ENCODE measurements at regions not wholly inside any gene's neighbourhood (a gene's known extent, or its start where the extent isn't known, plus 50 kb on each side); places are given as distances from the start of the nearest gene placed in this dataset.

- H3K4me1 Mint-ChIP-seq: no peaks in the 10 kb centered on the region
- H3K27me3 Mint-ChIP-seq (ENCODE audit: low read depth in 3 of 3): peaks cover 0 to 12% (median 11%) of the 10 kb centered on the region in 3 donors
- Histone ChIP-seq H3K27me3 (ENCODE audit: control insufficient read depth in 2 of 2, insufficient read depth in 2 of 2, low read length in 2 of 2) (no peaks in the 10 kb centered on the region), H3K9me3 (replicated peaks in 1 of 2; ENCODE audit: control insufficient read depth in 1 of 2, insufficient read depth in 1 of 2, low read length in 2 of 2) (no peaks in the 10 kb centered on the region), H3K27ac (ENCODE audit: low read depth in 1 of 2, low read length in 2 of 2) (no peak overlapping the region), H3K4me2 (replicated peaks; ENCODE audit: extremely low read depth, low read length, poor library complexity, severe bottlenecking) (no peak overlapping the region), H3K4me1 (ENCODE audit: control insufficient read depth in 1 of 2, insufficient read depth in 2 of 2, low read length in 2 of 2) (no peaks in the 10 kb centered on the region), H3K36me3 (replicated peaks in 1 of 2; ENCODE audit: control insufficient read depth in 1 of 2, insufficient read depth in 2 of 2, low read length in 2 of 2) (no peaks in the 10 kb centered on the region), H3K79me2 (ENCODE audit: insufficient read depth, low read length) (no peaks in the 10 kb centered on the region), H4K20me1 (ENCODE audit: insufficient read depth, low read length) (no peaks in the 10 kb centered on the region), H3K9ac (ENCODE audit: insufficient read depth, low read length, poor library complexity, severe bottlenecking) (no peak overlapping the region), H3K4me3 (replicated peaks in 1 of 3; ENCODE audit: low read depth in 2 of 3, low read length in 3 of 3) (no peak overlapping the region), H2AFZ (ENCODE audit: insufficient read depth, low read depth, low read length, poor library complexity, severe bottlenecking) (no peak overlapping the region)
- TF ChIP-seq, protein P1, sequence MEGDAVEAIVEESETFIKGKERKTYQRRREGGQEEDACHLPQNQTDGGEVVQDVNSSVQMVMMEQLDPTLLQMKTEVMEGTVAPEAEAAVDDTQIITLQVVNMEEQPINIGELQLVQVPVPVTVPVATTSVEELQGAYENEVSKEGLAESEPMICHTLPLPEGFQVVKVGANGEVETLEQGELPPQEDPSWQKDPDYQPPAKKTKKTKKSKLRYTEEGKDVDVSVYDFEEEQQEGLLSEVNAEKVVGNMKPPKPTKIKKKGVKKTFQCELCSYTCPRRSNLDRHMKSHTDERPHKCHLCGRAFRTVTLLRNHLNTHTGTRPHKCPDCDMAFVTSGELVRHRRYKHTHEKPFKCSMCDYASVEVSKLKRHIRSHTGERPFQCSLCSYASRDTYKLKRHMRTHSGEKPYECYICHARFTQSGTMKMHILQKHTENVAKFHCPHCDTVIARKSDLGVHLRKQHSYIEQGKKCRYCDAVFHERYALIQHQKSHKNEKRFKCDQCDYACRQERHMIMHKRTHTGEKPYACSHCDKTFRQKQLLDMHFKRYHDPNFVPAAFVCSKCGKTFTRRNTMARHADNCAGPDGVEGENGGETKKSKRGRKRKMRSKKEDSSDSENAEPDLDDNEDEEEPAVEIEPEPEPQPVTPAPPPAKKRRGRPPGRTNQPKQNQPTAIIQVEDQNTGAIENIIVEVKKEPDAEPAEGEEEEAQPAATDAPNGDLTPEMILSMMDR (IDR thresholded peaks at IDR 0.05): no peak
- DNase-seq: no peak
- WGBS (ENCODE audit: insufficient coverage): 100% methylated on average over 1 of the region's 3 CpGs
- no peak overlapping the region for H3K27ac Mint-ChIP-seq
- H3K4me3 Mint-ChIP-seq: no peak overlapping the region
- intact Hi-C loops (cut with micrococcal nuclease): no loop called here
- H3K9me3 Mint-ChIP-seq: peaks cover 0 to 3% (median 0%) of the 10 kb centered on the region in 7 donors
- H3K36me3 Mint-ChIP-seq: no peaks in the 10 kb centered on the region
These were observed 467.0 kb upstream of the USP24 start for GRCh38 chr1:55682198-55682597.

DNA sequence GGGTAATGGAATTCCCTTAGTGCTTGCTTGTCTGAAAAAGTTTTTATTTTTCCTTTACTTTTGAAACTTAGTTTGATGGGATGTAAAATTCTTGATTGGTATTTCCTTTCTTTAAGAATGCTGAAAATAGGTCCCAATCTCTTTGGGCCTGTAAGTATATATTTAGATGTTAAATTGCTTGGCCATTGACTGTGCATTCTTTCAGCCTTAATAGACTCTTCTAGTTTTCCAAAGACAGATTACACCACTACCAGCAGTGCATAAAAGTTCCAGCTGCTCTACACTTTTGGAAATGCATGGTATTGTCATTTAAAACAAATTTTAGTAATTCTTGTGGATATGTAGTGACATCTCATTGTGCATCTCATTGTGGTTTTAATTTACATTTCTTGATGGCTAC is 464.8 kb upstream of the USP24 start:
- TF ChIP-seq, protein P1 (IDR thresholded peaks at IDR 0.05): no peak
- Histone ChIP-seq H4K20me1 (ENCODE audit: insufficient read depth, low read length) (no peaks in the 10 kb centered on the region), H3K4me1 (ENCODE audit: control insufficient read depth in 1 of 2, insufficient read depth in 2 of 2, low read length in 2 of 2) (no peaks in the 10 kb centered on the region), H3K27me3 (ENCODE audit: control insufficient read depth in 2 of 2, insufficient read depth in 2 of 2, low read length in 2 of 2) (no peaks in the 10 kb centered on the region), H3K27ac (ENCODE audit: low read depth in 1 of 2, low read length in 2 of 2) (no peak overlapping the region), H3K36me3 (replicated peaks in 1 of 2; ENCODE audit: control insufficient read depth in 1 of 2, insufficient read depth in 2 of 2, low read length in 2 of 2) (no peaks in the 10 kb centered on the region), H3K4me3 (replicated peaks in 1 of 3; ENCODE audit: low read depth in 2 of 3, low read length in 3 of 3) (no peak overlapping the region), H3K4me2 (replicated peaks; ENCODE audit: extremely low read depth, low read length, poor library complexity, severe bottlenecking) (no peak overlapping the region), H3K9ac (ENCODE audit: insufficient read depth, low read length, poor library complexity, severe bottlenecking) (no peak overlapping the region), H3K79me2 (ENCODE audit: insufficient read depth, low read length) (no peaks in the 10 kb centered on the region), H3K9me3 (replicated peaks in 1 of 2; ENCODE audit: control insufficient read depth in 1 of 2, insufficient read depth in 1 of 2, low read length in 2 of 2) (no peaks in the 10 kb centered on the region), H2AFZ (ENCODE audit: insufficient read depth, low read depth, low read length, poor library complexity, severe bottlenecking) (no peak overlapping the region)
- DNase-seq: no peak
- Mint-ChIP-seq H3K9me3 (peaks cover 0 to 3% (median 0%) of the 10 kb centered on the region in 7 donors), H3K27me3 (ENCODE audit: low read depth in 3 of 3) (peaks cover 2 to 16% (median 11%) of the 10 kb centered on the region in 3 donors), H3K4me1 (no peaks in the 10 kb centered on the region), H3K4me3 (no peak overlapping the region), H3K27ac (no peak overlapping the region), H3K36me3 (no peaks in the 10 kb centered on the region)
- intact Hi-C loops (cut with micrococcal nuclease): no loop called here

Data from CD14-positive monocyte (primary cell).